H9 (cell line): ENCODE measurements at regions not wholly inside any gene's neighbourhood (a gene's known extent, or its start where the extent isn't known, plus 50 kb on each side); places are given as distances from the start of the nearest gene placed in this dataset.

Experiments
- DNase-seq: peaks from one replicate; pipeline ENCODE4 v3.0.0-alpha.2; 2017
- H2AFZ ChIP-seq: one replicate; pipeline ENCODE4 v1.6.1; 2013; ENCODE audit warnings: mild to moderate bottlenecking, low read length, control low read depth, moderate library complexity
- H2AK5ac ChIP-seq: 2 replicates; pipeline ENCODE4 v1.6.1; 2013; ENCODE audit warnings: low read length, control low read depth, mixed read lengths; ENCODE audit not compliant: insufficient read length
- H2BK120ac ChIP-seq: one replicate; pipeline ENCODE4 v1.6.1; 2013; ENCODE audit warnings: low read depth, mild to moderate bottlenecking, low read length, control low read depth, inconsistent platforms; ENCODE audit not compliant: poor library complexity, severe bottlenecking
- H2BK12ac ChIP-seq: 2 replicates; pipeline ENCODE4 v1.6.1; 2013; ENCODE audit warnings: low read length, control low read depth, mixed read lengths, low read depth; ENCODE audit not compliant: insufficient read length
- H2BK15ac ChIP-seq: 2 replicates; pipeline ENCODE4 v1.6.1; 2013; ENCODE audit warnings: low read depth, low read length, control low read depth
- H2BK20ac ChIP-seq: one replicate; pipeline ENCODE4 v1.6.1; 2013; ENCODE audit warnings: low read depth, mild to moderate bottlenecking, low read length, control low read depth, inconsistent platforms; ENCODE audit not compliant: poor library complexity, severe bottlenecking
- H2BK5ac ChIP-seq: 2 replicates; pipeline ENCODE4 v1.6.1; 2013; ENCODE audit warnings: low read length, control low read depth, mixed read lengths; ENCODE audit not compliant: insufficient read length
- H3K14ac ChIP-seq: 2 replicates; pipeline ENCODE4 v1.6.1; 2013; ENCODE audit warnings: low read length, control low read depth; ENCODE audit not compliant: insufficient read depth
- H3K18ac ChIP-seq: 2 replicates; pipeline ENCODE4 v1.6.1; 2013; ENCODE audit warnings: low read depth, mild to moderate bottlenecking, mixed read lengths, low read length, control low read depth; ENCODE audit not compliant: insufficient read length
- H3K23ac ChIP-seq: 2 replicates; pipeline ENCODE4 v1.6.1; 2013; ENCODE audit warnings: low read length, control low read depth, mixed read lengths, low read depth; ENCODE audit not compliant: insufficient read length
- H3K23me2 ChIP-seq: 2 replicates; pipeline ENCODE4 v1.6.1; 2013; ENCODE audit warnings: low read depth, mild to moderate bottlenecking, mixed read lengths, low read length, control low read depth; ENCODE audit not compliant: insufficient read length, poor library complexity, severe bottlenecking
- H3K27ac ChIP-seq: 2 replicates; pipeline ENCODE4 v1.5.1; 2013; ENCODE audit warnings: low read length, control low read depth, mixed read lengths, low read depth; ENCODE audit not compliant: insufficient read length
- H3K27me3 ChIP-seq: 2 replicates; pipeline ENCODE4 v1.6.1; 2013; ENCODE audit warnings: low read length, control low read depth, inconsistent platforms; ENCODE audit not compliant: insufficient read depth
- H3K4ac ChIP-seq: 2 replicates; pipeline ENCODE4 v1.6.1; 2013; ENCODE audit warnings: low read depth, mild to moderate bottlenecking, control low read depth, inconsistent platforms, low read length, moderate library complexity
- H3K4me1 ChIP-seq: 2 replicates; pipeline ENCODE4 v1.6.1; 2013; ENCODE audit warnings: low read length, control low read depth, inconsistent platforms; ENCODE audit not compliant: insufficient read depth
- H3K4me2 ChIP-seq: 2 replicates; pipeline ENCODE4 v1.6.1; 2013; ENCODE audit warnings: low read length, control low read depth, mixed read lengths; ENCODE audit not compliant: insufficient read length, insufficient read depth
- H3K56ac ChIP-seq: 2 replicates; pipeline ENCODE4 v1.6.1; 2013; ENCODE audit warnings: low read depth, mild to moderate bottlenecking, mixed read lengths, low read length, control low read depth; ENCODE audit not compliant: insufficient read length
- H3K79me1 ChIP-seq: 2 replicates; pipeline ENCODE4 v1.6.1; 2013; ENCODE audit warnings: low read depth, mild to moderate bottlenecking, moderate library complexity, low read length, control low read depth, inconsistent platforms; ENCODE audit not compliant: insufficient read depth, poor library complexity, severe bottlenecking
- H3K79me2 ChIP-seq: 2 replicates; pipeline ENCODE4 v1.6.1; 2013; ENCODE audit warnings: low read length, control low read depth, inconsistent platforms; ENCODE audit not compliant: insufficient read depth
- H3K9ac ChIP-seq: 2 replicates; pipeline ENCODE4 v1.6.1; 2013; ENCODE audit warnings: low read length, control low read depth, mixed read lengths; ENCODE audit not compliant: insufficient read length; ENCODE audit errors: extremely low read depth
- H3K9me3 ChIP-seq: one replicate; pipeline ENCODE4 v1.6.1; 2013; ENCODE audit warnings: low read depth, low read length, inconsistent platforms; ENCODE audit not compliant: control insufficient read depth
- H3T11ph ChIP-seq: one replicate; pipeline ENCODE4 v1.6.1; 2013; ENCODE audit warnings: mild to moderate bottlenecking, low read length, control low read depth, inconsistent platforms
- H4K20me1 ChIP-seq: one replicate; pipeline ENCODE4 v1.6.1; 2013; ENCODE audit not compliant: control insufficient read depth, insufficient read length, insufficient read depth
- H4K5ac ChIP-seq: 2 replicates; pipeline ENCODE4 v1.6.1; 2013; ENCODE audit warnings: low read depth, mild to moderate bottlenecking, mixed read lengths, low read length, control low read depth; ENCODE audit not compliant: insufficient read length
- H4K8ac ChIP-seq: replicated peaks from 2 replicates; pipeline ENCODE4 v1.6.1; 2013; ENCODE audit warnings: low read length, control low read depth, mixed read lengths, low read depth; ENCODE audit not compliant: insufficient read length
- H4K91ac ChIP-seq: 2 replicates; pipeline ENCODE4 v1.6.1; 2013; ENCODE audit warnings: low read depth, mild to moderate bottlenecking, moderate library complexity, mixed read lengths, low read length, control low read depth; ENCODE audit not compliant: insufficient read length
- H3K27ac Mint-ChIP-seq, 3 experiments: 2 replicates in 2 of 3; 3 replicates in 1 of 3; pipeline ENCODE4 v1.8.0; 2020 to 2021; ENCODE audit warnings: mixed read lengths in 3 of 3, mild to moderate bottlenecking in 1 of 3, moderate library complexity in 1 of 3
- H3K27me3 Mint-ChIP-seq: 2 replicates; pipeline ENCODE4 v1.8.0; 2021; ENCODE audit warnings: low read depth, mild to moderate bottlenecking, moderate library complexity, mixed read lengths
- H3K36me3 Mint-ChIP-seq, 3 experiments: 2 replicates in 2 of 3; 3 replicates in 1 of 3; pipeline ENCODE4 v1.8.0; 2020 to 2021; ENCODE audit warnings: low read depth in 3 of 3, mixed read lengths in 3 of 3; ENCODE audit not compliant: insufficient read depth in 1 of 3
- H3K4me1 Mint-ChIP-seq, 2 experiments: 2 replicates each; pipeline ENCODE4 v1.8.0; 2020; ENCODE audit warnings: mixed read lengths in 2 of 2
- H3K4me3 Mint-ChIP-seq, 2 experiments: 2 replicates in 1 of 2; 3 replicates in 1 of 2; pipeline ENCODE4 v1.8.0; 2020 to 2021; ENCODE audit warnings: mild to moderate bottlenecking in 2 of 2, mixed read lengths in 2 of 2, moderate library complexity in 1 of 2
- H3K9me3 Mint-ChIP-seq, 2 experiments: 2 replicates in 1 of 2; 3 replicates in 1 of 2; pipeline ENCODE4 v1.8.0; 2020; ENCODE audit warnings: mild to moderate bottlenecking in 2 of 2, mixed read lengths in 2 of 2, moderate library complexity in 1 of 2
- WGBS: extraction: QIAGEN DNeasy Blood & Tissue Kit; methylation state at CpG from one replicate; pipeline ENCODE4 v1.1.7; 2013; ENCODE audit warnings: missing lambda C conversion rate, low lambda C conversion rate, mixed read lengths; ENCODE audit not compliant: insufficient read length; ENCODE audit errors: extremely low coverage; 5-methylcytosine and 5-hydroxymethylcytosine counted together
- TF ChIP-seq, protein P1 (sequence below): fragments of 200-600 bp; sonication (generic); conservative IDR thresholded peaks from 3 replicates; pipeline ENCODE4 v1.8.0; 2021; ENCODE audit warnings: antibody characterized with exemption, mild to moderate bottlenecking

DNA sequence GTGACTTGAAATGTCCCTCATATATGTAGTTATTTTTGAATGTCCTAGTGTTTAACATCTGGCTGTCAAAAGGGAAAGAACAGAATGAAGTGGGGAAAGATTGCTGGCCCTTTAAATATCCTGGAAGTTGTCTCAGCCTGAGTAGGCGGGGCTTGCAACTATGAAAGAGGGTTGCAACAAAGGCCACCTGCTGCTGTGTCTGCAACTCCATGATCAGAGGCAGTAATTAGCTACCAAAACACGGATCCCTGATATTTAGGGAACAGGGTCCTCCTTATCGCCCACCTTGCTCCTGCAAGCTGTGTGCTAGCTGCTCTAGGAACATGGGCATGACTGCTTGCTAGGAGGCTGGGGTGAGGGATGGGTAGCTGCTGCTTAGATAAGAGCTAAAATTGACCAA is 100.2 kb upstream of the CFAP20DC start:
- Histone ChIP-seq H3K79me1 (no peaks in the 10 kb centered on the region), H3K9me3 (no peaks in the 10 kb centered on the region), H3K27ac (no peak overlapping the region), H2AFZ (peak overlapping the region; percentile 97), H3K27me3 (no peaks in the 10 kb centered on the region), H3K56ac (no peak overlapping the region), H2BK120ac (no peak overlapping the region), H4K20me1 (no peaks in the 10 kb centered on the region), H3K4me1 (0 out of 2 replicates have a peak, but pooled peaks cover 4% of the 10 kb centered on the region), H4K91ac (no peak overlapping the region), H3K23me2 (no peaks in the 10 kb centered on the region), H2BK5ac (no peak overlapping the region), H4K5ac (no peak overlapping the region), H3K14ac (no peak overlapping the region), H2BK15ac (no peak overlapping the region), H3K4me2 (peak overlapping the region; percentile 57), H3K4ac (no peak overlapping the region), H3T11ph (no peak overlapping the region), H3K18ac (no peak overlapping the region), H2BK20ac (no peak overlapping the region), H3K23ac (no peak overlapping the region), H3K79me2 (no peaks in the 10 kb centered on the region), H2BK12ac (no peak overlapping the region), H3K9ac (no peak overlapping the region), H2AK5ac (no peak overlapping the region), H4K8ac (no peak overlapping the region)
- Mint-ChIP-seq H3K4me3 (no peak overlapping the region; a peak in 1 of 5 replicates), H3K27ac (no peak overlapping the region), H3K4me1 (peaks cover 16 to 17% of the 10 kb centered on the region in 2 experiments), H3K27me3 (no peaks in the 10 kb centered on the region; the same call in none of the 2 replicates), H3K36me3 (peaks cover 6 to 27% (median 10%) of the 10 kb centered on the region in 3 experiments; a peak in 5 of 7 replicates), H3K9me3 (peaks cover 17 to 19% of the 10 kb centered on the region in 2 experiments)
- TF ChIP-seq, protein P1, sequence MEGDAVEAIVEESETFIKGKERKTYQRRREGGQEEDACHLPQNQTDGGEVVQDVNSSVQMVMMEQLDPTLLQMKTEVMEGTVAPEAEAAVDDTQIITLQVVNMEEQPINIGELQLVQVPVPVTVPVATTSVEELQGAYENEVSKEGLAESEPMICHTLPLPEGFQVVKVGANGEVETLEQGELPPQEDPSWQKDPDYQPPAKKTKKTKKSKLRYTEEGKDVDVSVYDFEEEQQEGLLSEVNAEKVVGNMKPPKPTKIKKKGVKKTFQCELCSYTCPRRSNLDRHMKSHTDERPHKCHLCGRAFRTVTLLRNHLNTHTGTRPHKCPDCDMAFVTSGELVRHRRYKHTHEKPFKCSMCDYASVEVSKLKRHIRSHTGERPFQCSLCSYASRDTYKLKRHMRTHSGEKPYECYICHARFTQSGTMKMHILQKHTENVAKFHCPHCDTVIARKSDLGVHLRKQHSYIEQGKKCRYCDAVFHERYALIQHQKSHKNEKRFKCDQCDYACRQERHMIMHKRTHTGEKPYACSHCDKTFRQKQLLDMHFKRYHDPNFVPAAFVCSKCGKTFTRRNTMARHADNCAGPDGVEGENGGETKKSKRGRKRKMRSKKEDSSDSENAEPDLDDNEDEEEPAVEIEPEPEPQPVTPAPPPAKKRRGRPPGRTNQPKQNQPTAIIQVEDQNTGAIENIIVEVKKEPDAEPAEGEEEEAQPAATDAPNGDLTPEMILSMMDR = no peak
- WGBS = no CpG with 5 or more reads among the region's 3 CpGs
- peak; percentile 58 for DNase-seq
